ENCODE measurements at regions not wholly inside any gene's neighbourhood (a gene's known extent, or its start where the extent isn't known, plus 50 kb on each side); places are given as distances from the start of the nearest gene placed in this dataset.
"Not testable (repeated sequence)": the region's sequence is repeated elsewhere in the genome, so short reads cannot be mapped to it uniquely, and the experiment has no call there.

GRCh38 chr2:111355022-111355817 is 234.5 kb downstream of the BCL2L11 start:
- H3K9me3 ChIP-seq; intact Hi-C loops (cut with DNase I); H3K27ac ChIP-seq; H3K4me3 ChIP-seq; ATAC-seq; H3K27me3 ChIP-seq; DNase-seq; H3K36me3 ChIP-seq; H3K4me1 ChIP-seq: not testable (repeated sequence)

GRCh38 chr2:111355823-111356511 is 235.3 kb downstream of the BCL2L11 start:
- ATAC-seq; H3K9me3 ChIP-seq; H3K36me3 ChIP-seq; H3K4me3 ChIP-seq; H3K27ac ChIP-seq; intact Hi-C loops (cut with DNase I); H3K4me1 ChIP-seq; H3K27me3 ChIP-seq; DNase-seq: not testable (repeated sequence)

- H3K4me1 ChIP-seq; H3K27me3 ChIP-seq; H3K9me3 ChIP-seq; intact Hi-C loops (cut with DNase I); H3K36me3 ChIP-seq; H3K27ac ChIP-seq; H3K4me3 ChIP-seq: not testable (repeated sequence)
- peak; percentile 90 for ATAC-seq
- DNase-seq = peak; percentile 90
Observed at GRCh38 chr2:111356512-111357031, 235.9 kb downstream of the BCL2L11 start.

GRCh38 chr2:111365986-111366640 is 245.4 kb downstream of the BCL2L11 start:
- H3K27me3 ChIP-seq; H3K4me1 ChIP-seq; H3K27ac ChIP-seq; H3K36me3 ChIP-seq; intact Hi-C loops (cut with DNase I); DNase-seq; H3K4me3 ChIP-seq; H3K9me3 ChIP-seq: not testable (repeated sequence)
- ATAC-seq = peak; percentile 53

- DNase-seq; H3K4me3 ChIP-seq; H3K27ac ChIP-seq; H3K9me3 ChIP-seq; intact Hi-C loops (cut with DNase I); H3K36me3 ChIP-seq; ATAC-seq; H3K27me3 ChIP-seq; H3K4me1 ChIP-seq: not testable (repeated sequence)
Observed at GRCh38 chr2:111366641-111367029, 245.9 kb downstream of the BCL2L11 start.

GRCh38 chr2:111367080-111367479 is 246.4 kb downstream of the BCL2L11 start:
- H3K27ac ChIP-seq; H3K4me1 ChIP-seq; H3K27me3 ChIP-seq; H3K4me3 ChIP-seq; intact Hi-C loops (cut with DNase I); H3K9me3 ChIP-seq; DNase-seq; H3K36me3 ChIP-seq; ATAC-seq: not testable (repeated sequence)

- DNase-seq; H3K36me3 ChIP-seq; H3K4me1 ChIP-seq; H3K27me3 ChIP-seq; H3K4me3 ChIP-seq; ATAC-seq; H3K9me3 ChIP-seq; intact Hi-C loops (cut with DNase I); H3K27ac ChIP-seq: not testable (repeated sequence)
Observed at GRCh38 chr2:111367871-111368270, 247.2 kb downstream of the BCL2L11 start.

GRCh38 chr2:111368288-111368687 is 247.6 kb downstream of the BCL2L11 start:
- H3K27me3 ChIP-seq; H3K4me1 ChIP-seq; ATAC-seq; H3K27ac ChIP-seq; DNase-seq; H3K36me3 ChIP-seq; H3K4me3 ChIP-seq; intact Hi-C loops (cut with DNase I); H3K9me3 ChIP-seq: not testable (repeated sequence)

- peak; percentile 23 for ATAC-seq
- not testable (repeated sequence) for H3K4me1 ChIP-seq
Observed at GRCh38 chr2:111373060-111373459, 252.3 kb downstream of the BCL2L11 start.

GRCh38 chr2:111373989-111374388 is 253.3 kb downstream of the BCL2L11 start:
- H3K27me3 ChIP-seq; H3K27ac ChIP-seq; H3K4me3 ChIP-seq; ATAC-seq; DNase-seq; intact Hi-C loops (cut with DNase I); H3K36me3 ChIP-seq; H3K4me1 ChIP-seq; H3K9me3 ChIP-seq: not testable (repeated sequence)

More at GRCh38 chr2:111373060-111373459, 252.3 kb downstream of the BCL2L11 start:
- H3K27me3 ChIP-seq; intact Hi-C loops (cut with DNase I); H3K4me3 ChIP-seq; H3K9me3 ChIP-seq; H3K27ac ChIP-seq; H3K36me3 ChIP-seq; DNase-seq: not testable (repeated sequence)

- H3K4me1 ChIP-seq; DNase-seq; intact Hi-C loops (cut with DNase I); H3K27ac ChIP-seq; H3K9me3 ChIP-seq; H3K4me3 ChIP-seq; ATAC-seq; H3K27me3 ChIP-seq; H3K36me3 ChIP-seq: not testable (repeated sequence)
Observed at GRCh38 chr2:111374734-111375133, 254.0 kb downstream of the BCL2L11 start.

GRCh38 chr2:111375320-111375883 is 254.7 kb downstream of the BCL2L11 start:
- DNase-seq; H3K36me3 ChIP-seq; intact Hi-C loops (cut with DNase I); H3K27me3 ChIP-seq; H3K27ac ChIP-seq; H3K4me3 ChIP-seq; ATAC-seq; H3K9me3 ChIP-seq; H3K4me1 ChIP-seq: not testable (repeated sequence)

GRCh38 chr2:111376272-111376970 is 255.7 kb downstream of the BCL2L11 start:
- DNase-seq; intact Hi-C loops (cut with DNase I); ATAC-seq: not testable (repeated sequence)

More at GRCh38 chr2:111376272-111376970, 255.7 kb downstream of the BCL2L11 start:
- H3K36me3 ChIP-seq, H3K27ac ChIP-seq, H3K4me3 ChIP-seq, H3K4me1 ChIP-seq, H3K9me3 ChIP-seq, H3K27me3 ChIP-seq: not testable (repeated sequence)

Measured in upper lobe of right lung (tissue), 1 donor.